SU-DHL-6 (cell line): ENCODE measurements at regions not wholly inside any gene's neighbourhood (a gene's known extent, or its start where the extent isn't known, plus 50 kb on each side); places are given as distances from the start of the nearest gene placed in this dataset.

Source experiments
- H2AFZ ChIP-seq: fragments of 200-600 bp; sonication (generic); 2 replicates; pipeline ENCODE4 v1.6.1; 2014; ENCODE audit warnings: low read depth, mild to moderate bottlenecking, moderate library complexity, mixed read lengths, antibody characterized with exemption, low read length; ENCODE audit not compliant: severe bottlenecking
- H3F3A ChIP-seq: fragments of 200-600 bp; shearing (Covaris generic); 2 replicates; pipeline ENCODE4 v1.6.0; 2016; ENCODE audit warnings: antibody characterized with exemption, mild to moderate bottlenecking; ENCODE audit not compliant: insufficient read depth
- H3K27ac ChIP-seq: fragments of 200-600 bp; sonication (generic); 2 replicates; pipeline ENCODE4 v1.5.1; 2016; ENCODE audit warnings: low read depth, mild to moderate bottlenecking, low read length, moderate library complexity, mixed read lengths
- H3K27me3 ChIP-seq: fragments of 200-600 bp; sonication (generic), shearing (Covaris generic); 2 replicates; pipeline ENCODE4 v1.6.0; 2014; ENCODE audit warnings: mild to moderate bottlenecking, low read length
- H3K36me3 ChIP-seq: fragments of 200-600 bp; sonication (generic); 2 replicates; pipeline ENCODE4 v1.6.1; 2014; ENCODE audit warnings: mild to moderate bottlenecking, low read length, mixed read lengths
- H3K4me2 ChIP-seq: fragments of 300-600, 200-600 bp; shearing (Covaris generic), sonication (generic); 2 replicates; pipeline ENCODE4 v1.6.0; 2014; ENCODE audit warnings: low read length, low read depth, mild to moderate bottlenecking; ENCODE audit not compliant: poor library complexity, severe bottlenecking
- H3K4me3 ChIP-seq: fragments of 200-600 bp; sonication (generic); 2 replicates; pipeline ENCODE4 v1.5.1; 2014; ENCODE audit warnings: antibody characterized with exemption, low read length, mild to moderate bottlenecking, mixed read lengths; ENCODE audit not compliant: insufficient read depth, poor library complexity, severe bottlenecking
- H3K79me2 ChIP-seq: fragments of 200-600 bp; sonication (generic); 2 replicates; pipeline ENCODE4 v1.6.1; 2014; ENCODE audit warnings: mild to moderate bottlenecking, low read length, moderate library complexity; ENCODE audit not compliant: insufficient read depth
- H3K9ac ChIP-seq: fragments of 200-600 bp; sonication (generic); 2 replicates; pipeline ENCODE4 v1.7.0; 2014; ENCODE audit warnings: mild to moderate bottlenecking, low read length
- H3K9me2 ChIP-seq: fragments of 200-600 bp; sonication (generic); replicated peaks from 2 replicates; pipeline ENCODE4 v1.6.1; 2014; ENCODE audit warnings: low read length; ENCODE audit not compliant: insufficient read depth
- H3K9me3 ChIP-seq: fragments of 200-600 bp; sonication (generic); 2 replicates; pipeline ENCODE4 v1.6.1; 2014; ENCODE audit warnings: low read length, mixed read lengths; ENCODE audit not compliant: insufficient read depth
- H4K20me1 ChIP-seq: fragments of 200-600 bp; sonication (generic); 2 replicates; pipeline ENCODE4 v1.6.1; 2014; ENCODE audit warnings: low read depth, mild to moderate bottlenecking, antibody characterized with exemption, low read length, moderate library complexity, mixed read lengths
- CTCF ChIP-seq: fragments of 200-600 bp; sonication (generic); IDR thresholded peaks from one replicate; pipeline ENCODE4 v1.5.1; 2017; ENCODE audit warnings: antibody characterized with exemption, mild to moderate bottlenecking, low read length, moderate library complexity; ENCODE audit not compliant: insufficient read depth, poor library complexity, severe bottlenecking
- EZH2phosphoT487 ChIP-seq: fragments of 200-600 bp; sonication (generic), shearing (Covaris generic); conservative IDR thresholded peaks from 2 replicates; pipeline ENCODE4 v1.6.1; 2018; ENCODE audit warnings: mild to moderate bottlenecking, antibody characterized with exemption, low read length, moderate library complexity, mixed read lengths

GRCh38 chr7:26052706-26053105, 99.3 kb upstream of the NFE2L3 start:
- Histone ChIP-seq H3K27me3 (no peaks in the 10 kb centered on the region), H3K9me3 (no peaks in the 10 kb centered on the region), H3K9me2 (no peaks in the 10 kb centered on the region), H3K36me3 (0 out of 2 replicates have a peak, but pooled peaks cover 4% of the 10 kb centered on the region), H3K79me2 (no peaks in the 10 kb centered on the region), H4K20me1 (no peaks in the 10 kb centered on the region), H3K9ac (no peak overlapping the region), H3K4me2 (no peak overlapping the region), H2AFZ (no peak overlapping the region), H3K4me3 (no peak overlapping the region), H3K27ac (no peak overlapping the region), H3F3A (no peaks in the 10 kb centered on the region)
- TF ChIP-seq CTCF (no peak), EZH2phosphoT487 (no peak)

GRCh38 chr7:26054386-26054785, 97.6 kb upstream of the NFE2L3 start:
- H3K79me2 ChIP-seq, result no peaks in the 10 kb centered on the region
- H3K9me3 ChIP-seq, result no peaks in the 10 kb centered on the region
- H3K9me2 ChIP-seq, result no peaks in the 10 kb centered on the region
- no peak overlapping the region for H3K9ac ChIP-seq
- H3K4me3 ChIP-seq, result no peak overlapping the region
- H3K27ac ChIP-seq, result no peak overlapping the region
- H3K36me3 ChIP-seq, result 0 out of 2 replicates have a peak, but pooled peaks cover 4% of the 10 kb centered on the region
- H3K4me2 ChIP-seq, result no peak overlapping the region
- TF ChIP-seq CTCF, result no peak
- no peak for TF ChIP-seq EZH2phosphoT487
- H2AFZ ChIP-seq, result no peak overlapping the region
- H3F3A ChIP-seq, result no peaks in the 10 kb centered on the region
- no peaks in the 10 kb centered on the region for H4K20me1 ChIP-seq
- no peaks in the 10 kb centered on the region for H3K27me3 ChIP-seq

- no peaks in the 10 kb centered on the region for H3K79me2 ChIP-seq
- H3K4me2 ChIP-seq, result no peak overlapping the region
- H3F3A ChIP-seq, result no peaks in the 10 kb centered on the region
- H3K9me3 ChIP-seq, result no peaks in the 10 kb centered on the region
- H3K9me2 ChIP-seq, result no peaks in the 10 kb centered on the region
- H2AFZ ChIP-seq, result no peak overlapping the region
- no peaks in the 10 kb centered on the region for H3K27me3 ChIP-seq
- H3K9ac ChIP-seq, result no peak overlapping the region
- no peak overlapping the region for H3K27ac ChIP-seq
- 0 out of 2 replicates have a peak, but pooled peaks cover 4% of the 10 kb centered on the region for H3K36me3 ChIP-seq
- TF ChIP-seq CTCF (no peak), EZH2phosphoT487 (no peak)
- no peaks in the 10 kb centered on the region for H4K20me1 ChIP-seq
- H3K4me3 ChIP-seq, result no peak overlapping the region
Measured at GRCh38 chr7:26055241-26055640, 96.8 kb upstream of the NFE2L3 start.
